ENCODE measurements at regions not wholly inside any gene's neighbourhood (a gene's known extent, or its start where the extent isn't known, plus 50 kb on each side); places are given as distances from the start of the nearest gene placed in this dataset.

GRCh38 chr9:24817756-24818155 lies 272.1 kb upstream of the IZUMO3 start:
- TF ChIP-seq CTCF (IDR thresholded peaks at IDR 0.05) (no peak), EP300 (IDR thresholded peaks at IDR 0.05) (no peak), POLR2AphosphoS5 (IDR thresholded peaks at IDR 0.05) (no peak), POLR2A (IDR thresholded peaks at IDR 0.05) (no peak)
